ENCODE measurements at regions not wholly inside any gene's neighbourhood (a gene's known extent, or its start where the extent isn't known, plus 50 kb on each side); places are given as distances from the start of the nearest gene placed in this dataset.

GRCh38 chr6:100161782-100162365, 167.9 kb upstream of the MCHR2 start:
- DNase-seq (no peak), ATAC-seq (ENCODE audit: low read depth) (no peak)
- TF ChIP-seq EZH2 (IDR thresholded peaks at IDR 0.05; ENCODE audit: borderline replicate concordance, insufficient read depth, low read depth, low read length, poor library complexity, severe bottlenecking) (no peak), CTCF (IDR thresholded peaks at IDR 0.05) (no peak)
- Mint-ChIP-seq H3K27ac (no peak overlapping the region), H3K4me1 (no peaks in the 10 kb centered on the region), H3K4me3 (no peak overlapping the region), H3K9me3 (ENCODE audit: insufficient read depth) (no peaks in the 10 kb centered on the region), H3K27me3 (peaks cover 8% of the 10 kb centered on the region)
- Histone ChIP-seq H3K9ac (ENCODE audit: low read length) (no peak overlapping the region), H3K36me3 (replicated peaks in 1 of 2; ENCODE audit: control extremely low read depth in 1 of 2, control insufficient read depth in 1 of 2, extremely low read depth in 1 of 2, insufficient read depth in 2 of 2, low read length in 1 of 2) (no peaks in the 10 kb centered on the region), H3K27me3 (replicated peaks in 1 of 4; ENCODE audit: control extremely low read depth in 1 of 4, control insufficient read depth in 3 of 4, insufficient read depth in 4 of 4, low read length in 3 of 4) (no peaks in the 10 kb centered on the region), H3K9me3 (ENCODE audit: control extremely low read depth in 1 of 3, control insufficient read depth in 2 of 3, insufficient read depth in 1 of 3, low read length in 2 of 3) (no peaks in the 10 kb centered on the region), H3K27ac (ENCODE audit: low read length in 2 of 2) (no peak overlapping the region), H3K4me3 (ENCODE audit: control extremely low read depth in 1 of 5, extremely low read depth in 1 of 5, insufficient read depth in 1 of 5, low read depth in 2 of 5, low read length in 4 of 5) (no peak overlapping the region), H3K79me2 (ENCODE audit: control insufficient read depth, insufficient read depth, low read length) (no peaks in the 10 kb centered on the region), H3K4me1 (ENCODE audit: control insufficient read depth in 2 of 2, insufficient read depth in 2 of 2, low read length in 2 of 2) (no peaks in the 10 kb centered on the region), H4K20me1 (ENCODE audit: control insufficient read depth, insufficient read depth, low read length, poor library complexity, severe bottlenecking) (no peaks in the 10 kb centered on the region), H3K4me2 (replicated peaks; ENCODE audit: low read depth, low read length, poor library complexity, severe bottlenecking) (no peak overlapping the region), H2AFZ (ENCODE audit: insufficient read depth, low read depth, low read length, poor library complexity, severe bottlenecking) (no peak overlapping the region)
- ChIA-PET POLR2A (no interaction called here), CTCF (no interaction called here)
- whole genome bisulfite sequencing (ENCODE audit: insufficient coverage): no CpG with 5 or more reads among the region's 2 CpGs
- intact Hi-C loops (cut with micrococcal nuclease): no loop called here

- Mint-ChIP-seq H3K27ac (no peak overlapping the region), H3K4me3 (no peak overlapping the region), H3K4me1 (no peaks in the 10 kb centered on the region), H3K9me3 (ENCODE audit: insufficient read depth) (no peaks in the 10 kb centered on the region), H3K27me3 (peaks cover 8% of the 10 kb centered on the region)
- no peaks in the 10 kb centered on the region for H3K79me2 ChIP-seq (ENCODE audit: control insufficient read depth, insufficient read depth, low read length)
- no peak overlapping the region for H3K4me3 ChIP-seq (ENCODE audit: control extremely low read depth in 1 of 5, extremely low read depth in 1 of 5, insufficient read depth in 1 of 5, low read depth in 2 of 5, low read length in 4 of 5)
- no peaks in the 10 kb centered on the region for H3K27me3 ChIP-seq (replicated peaks in 1 of 4; ENCODE audit: control extremely low read depth in 1 of 4, control insufficient read depth in 3 of 4, insufficient read depth in 4 of 4, low read length in 3 of 4)
- H3K4me1 ChIP-seq (ENCODE audit: control insufficient read depth in 2 of 2, insufficient read depth in 2 of 2, low read length in 2 of 2): no peaks in the 10 kb centered on the region
- H3K9me3 ChIP-seq (ENCODE audit: control extremely low read depth in 1 of 3, control insufficient read depth in 2 of 3, insufficient read depth in 1 of 3, low read length in 2 of 3): no peaks in the 10 kb centered on the region
- no peaks in the 10 kb centered on the region for H3K36me3 ChIP-seq (replicated peaks in 1 of 2; ENCODE audit: control extremely low read depth in 1 of 2, control insufficient read depth in 1 of 2, extremely low read depth in 1 of 2, insufficient read depth in 2 of 2, low read length in 1 of 2)
- 56% methylated on average over 2 of the region's 3 CpGs for WGBS (ENCODE audit: insufficient coverage)
- ATAC-seq (ENCODE audit: low read depth) (no peak), DNase-seq (no peak)
- CTCF ChIA-PET: no interaction called here
- H3K27ac ChIP-seq (ENCODE audit: low read length in 2 of 2): no peak overlapping the region
- POLR2A ChIA-PET: no interaction called here
- no peak overlapping the region for H3K9ac ChIP-seq (ENCODE audit: low read length)
- intact Hi-C loops (cut with micrococcal nuclease): no loop called here
- no peaks in the 10 kb centered on the region for H4K20me1 ChIP-seq (ENCODE audit: control insufficient read depth, insufficient read depth, low read length, poor library complexity, severe bottlenecking)
- H3K4me2 ChIP-seq (replicated peaks; ENCODE audit: low read depth, low read length, poor library complexity, severe bottlenecking): no peak overlapping the region
- H2AFZ ChIP-seq (ENCODE audit: insufficient read depth, low read depth, low read length, poor library complexity, severe bottlenecking): no peak overlapping the region
- TF ChIP-seq CTCF (IDR thresholded peaks at IDR 0.05): no peak
- TF ChIP-seq EZH2 (IDR thresholded peaks at IDR 0.05; ENCODE audit: borderline replicate concordance, insufficient read depth, low read depth, low read length, poor library complexity, severe bottlenecking): no peak
Measured at GRCh38 chr6:100160930-100161329, 166.9 kb upstream of the MCHR2 start.
